ENCODE measurements at regions not wholly inside any gene's neighbourhood (a gene's known extent, or its start where the extent isn't known, plus 50 kb on each side); places are given as distances from the start of the nearest gene placed in this dataset.

DNA sequence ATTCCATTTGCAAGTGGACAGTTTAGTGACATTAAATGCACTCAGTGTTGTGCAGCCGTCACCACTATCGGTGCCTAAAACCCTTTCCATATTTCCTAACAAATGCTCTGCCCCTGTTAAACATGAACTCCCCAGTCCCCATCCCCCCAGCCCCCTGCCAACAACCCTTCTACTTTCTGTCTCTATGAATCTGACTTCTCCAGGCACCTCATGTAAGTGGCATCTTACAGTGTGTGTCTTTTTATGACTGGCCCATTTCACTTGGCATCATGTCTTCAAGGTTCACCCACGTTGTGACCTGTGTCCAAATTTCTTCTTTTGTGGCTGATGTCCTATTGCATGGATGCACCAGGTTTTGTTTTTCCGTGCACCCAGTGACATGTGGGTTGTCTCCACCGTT lies 140.9 kb upstream of the GPC1 start:
- H3K36me3 ChIP-seq (replicated peaks in 1 of 2; ENCODE audit: control insufficient read depth in 1 of 2, insufficient read depth in 2 of 2, low read length in 1 of 2) = no peaks in the 10 kb centered on the region
- ChIA-PET CTCF (no interaction called here), POLR2A (no interaction called here)
- no peaks in the 10 kb centered on the region for H3K27me3 ChIP-seq (ENCODE audit: insufficient read depth)
- TF ChIP-seq ELF1 (IDR thresholded peaks at IDR 0.05) = no peak
- TF ChIP-seq JUND (IDR thresholded peaks at IDR 0.05) = no peak
- TF ChIP-seq, protein P1, sequence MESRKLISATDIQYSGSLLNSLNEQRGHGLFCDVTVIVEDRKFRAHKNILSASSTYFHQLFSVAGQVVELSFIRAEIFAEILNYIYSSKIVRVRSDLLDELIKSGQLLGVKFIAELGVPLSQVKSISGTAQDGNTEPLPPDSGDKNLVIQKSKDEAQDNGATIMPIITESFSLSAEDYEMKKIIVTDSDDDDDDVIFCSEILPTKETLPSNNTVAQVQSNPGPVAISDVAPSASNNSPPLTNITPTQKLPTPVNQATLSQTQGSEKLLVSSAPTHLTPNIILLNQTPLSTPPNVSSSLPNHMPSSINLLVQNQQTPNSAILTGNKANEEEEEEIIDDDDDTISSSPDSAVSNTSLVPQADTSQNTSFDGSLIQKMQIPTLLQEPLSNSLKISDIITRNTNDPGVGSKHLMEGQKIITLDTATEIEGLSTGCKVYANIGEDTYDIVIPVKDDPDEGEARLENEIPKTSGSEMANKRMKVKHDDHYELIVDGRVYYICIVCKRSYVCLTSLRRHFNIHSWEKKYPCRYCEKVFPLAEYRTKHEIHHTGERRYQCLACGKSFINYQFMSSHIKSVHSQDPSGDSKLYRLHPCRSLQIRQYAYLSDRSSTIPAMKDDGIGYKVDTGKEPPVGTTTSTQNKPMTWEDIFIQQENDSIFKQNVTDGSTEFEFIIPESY (IDR thresholded peaks at IDR 0.05; ENCODE audit: borderline replicate concordance, low read depth) = no peak
- TF ChIP-seq, protein P2, sequence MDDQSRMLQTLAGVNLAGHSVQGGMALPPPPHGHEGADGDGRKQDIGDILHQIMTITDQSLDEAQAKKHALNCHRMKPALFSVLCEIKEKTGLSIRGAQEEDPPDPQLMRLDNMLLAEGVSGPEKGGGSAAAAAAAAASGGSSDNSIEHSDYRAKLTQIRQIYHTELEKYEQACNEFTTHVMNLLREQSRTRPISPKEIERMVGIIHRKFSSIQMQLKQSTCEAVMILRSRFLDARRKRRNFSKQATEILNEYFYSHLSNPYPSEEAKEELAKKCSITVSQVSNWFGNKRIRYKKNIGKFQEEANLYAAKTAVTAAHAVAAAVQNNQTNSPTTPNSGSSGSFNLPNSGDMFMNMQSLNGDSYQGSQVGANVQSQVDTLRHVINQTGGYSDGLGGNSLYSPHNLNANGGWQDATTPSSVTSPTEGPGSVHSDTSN (IDR thresholded peaks at IDR 0.05) = no peak
- no peak for TF ChIP-seq RCOR1 (IDR thresholded peaks at IDR 0.05; ENCODE audit: low read length)
- TF ChIP-seq RXRA (IDR thresholded peaks at IDR 0.05; ENCODE audit: borderline replicate concordance, low read depth) = no peak
- TF ChIP-seq, protein P3, sequence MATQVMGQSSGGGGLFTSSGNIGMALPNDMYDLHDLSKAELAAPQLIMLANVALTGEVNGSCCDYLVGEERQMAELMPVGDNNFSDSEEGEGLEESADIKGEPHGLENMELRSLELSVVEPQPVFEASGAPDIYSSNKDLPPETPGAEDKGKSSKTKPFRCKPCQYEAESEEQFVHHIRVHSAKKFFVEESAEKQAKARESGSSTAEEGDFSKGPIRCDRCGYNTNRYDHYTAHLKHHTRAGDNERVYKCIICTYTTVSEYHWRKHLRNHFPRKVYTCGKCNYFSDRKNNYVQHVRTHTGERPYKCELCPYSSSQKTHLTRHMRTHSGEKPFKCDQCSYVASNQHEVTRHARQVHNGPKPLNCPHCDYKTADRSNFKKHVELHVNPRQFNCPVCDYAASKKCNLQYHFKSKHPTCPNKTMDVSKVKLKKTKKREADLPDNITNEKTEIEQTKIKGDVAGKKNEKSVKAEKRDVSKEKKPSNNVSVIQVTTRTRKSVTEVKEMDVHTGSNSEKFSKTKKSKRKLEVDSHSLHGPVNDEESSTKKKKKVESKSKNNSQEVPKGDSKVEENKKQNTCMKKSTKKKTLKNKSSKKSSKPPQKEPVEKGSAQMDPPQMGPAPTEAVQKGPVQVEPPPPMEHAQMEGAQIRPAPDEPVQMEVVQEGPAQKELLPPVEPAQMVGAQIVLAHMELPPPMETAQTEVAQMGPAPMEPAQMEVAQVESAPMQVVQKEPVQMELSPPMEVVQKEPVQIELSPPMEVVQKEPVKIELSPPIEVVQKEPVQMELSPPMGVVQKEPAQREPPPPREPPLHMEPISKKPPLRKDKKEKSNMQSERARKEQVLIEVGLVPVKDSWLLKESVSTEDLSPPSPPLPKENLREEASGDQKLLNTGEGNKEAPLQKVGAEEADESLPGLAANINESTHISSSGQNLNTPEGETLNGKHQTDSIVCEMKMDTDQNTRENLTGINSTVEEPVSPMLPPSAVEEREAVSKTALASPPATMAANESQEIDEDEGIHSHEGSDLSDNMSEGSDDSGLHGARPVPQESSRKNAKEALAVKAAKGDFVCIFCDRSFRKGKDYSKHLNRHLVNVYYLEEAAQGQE (IDR thresholded peaks at IDR 0.05; ENCODE audit: low read depth, low read length) = no peak
- no peak for TF ChIP-seq RAD21 (IDR thresholded peaks at IDR 0.05; ENCODE audit: low read length)
- TF ChIP-seq FOXM1 (IDR thresholded peaks at IDR 0.05; ENCODE audit: low read depth) = no peak
- no peak for TF ChIP-seq GATA2 (CRISPR knock-in tag; IDR thresholded peaks at IDR 0.05)
- no peak for TF ChIP-seq TEAD4 (IDR thresholded peaks at IDR 0.05; ENCODE audit: borderline replicate concordance, insufficient read depth)
- no peak for TF ChIP-seq TCF12 (IDR thresholded peaks at IDR 0.05)
- TF ChIP-seq, protein P4, sequence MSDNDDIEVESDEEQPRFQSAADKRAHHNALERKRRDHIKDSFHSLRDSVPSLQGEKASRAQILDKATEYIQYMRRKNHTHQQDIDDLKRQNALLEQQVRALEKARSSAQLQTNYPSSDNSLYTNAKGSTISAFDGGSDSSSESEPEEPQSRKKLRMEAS (IDR thresholded peaks at IDR 0.05; ENCODE audit: low read depth) = no peak
- TF ChIP-seq RFX5 (IDR thresholded peaks at IDR 0.05; ENCODE audit: low read length) = no peak
- TF ChIP-seq FOXJ3 (CRISPR knock-in tag; IDR thresholded peaks at IDR 0.05) = no peak
- TF ChIP-seq EZH2phosphoT487 (IDR thresholded peaks at IDR 0.05; ENCODE audit: borderline replicate concordance, low read depth) = no peak
- no peak overlapping the region for H2AFZ ChIP-seq (ENCODE audit: low read depth)
- no peaks in the 10 kb centered on the region for H4K20me1 ChIP-seq (ENCODE audit: insufficient read depth)
- no peak for DNase-seq
- no peaks in the 10 kb centered on the region for H3K9me3 ChIP-seq
- no peak overlapping the region for H3K4me2 ChIP-seq
- no peaks in the 10 kb centered on the region for H3K9me2 ChIP-seq
- no peak overlapping the region for H3K4me3 ChIP-seq (ENCODE audit: low read depth in 2 of 2, low read length in 1 of 2)
- 43% methylated on average over 5 of the region's 5 CpGs for WGBS (ENCODE audit: low lambda C conversion rate)
- no peaks in the 10 kb centered on the region for H3F3A ChIP-seq (replicated peaks; ENCODE audit: insufficient read depth)
- H3K79me2 ChIP-seq (ENCODE audit: insufficient read depth) = no peaks in the 10 kb centered on the region
- H3K4me1 ChIP-seq (ENCODE audit: control insufficient read depth in 1 of 2, insufficient read depth in 2 of 2, low read depth in 1 of 2, low read length in 1 of 2) = peaks cover 0 to 5% of the 10 kb centered on the region in 2 experiments; a peak in 1 of 4 replicates
- H3K9ac ChIP-seq = no peak overlapping the region
- no peak overlapping the region for H3K27ac ChIP-seq (ENCODE audit: low read depth in 2 of 2, low read length in 1 of 2)

Measured in SK-N-SH (cell line).